K562 (cell line): ENCODE measurements at regions not wholly inside any gene's neighbourhood (a gene's known extent, or its start where the extent isn't known, plus 50 kb on each side); places are given as distances from the start of the nearest gene placed in this dataset.

Experiments used
- FOS ChIP-seq: IDR thresholded peaks from 3 replicates; pipeline ENCODE4 v1.6.1; 2011; ENCODE audit not compliant: insufficient read length; ENCODE audit errors: extremely low read depth
- HDAC6 ChIP-seq: IDR thresholded peaks from 2 replicates; pipeline ENCODE4 v1.6.1; 2012; ENCODE audit warnings: low read depth, mild to moderate bottlenecking, control low read depth, inconsistent platforms, low read length, moderate library complexity
- SFPQ ChIP-seq: fragments of 200-400 bp; formaldehyde crosslinking; IDR thresholded peaks from 2 replicates; pipeline ENCODE4 v1.6.1; 2017; ENCODE audit warnings: mild to moderate bottlenecking, low read depth, low read length, moderate library complexity
- TF ChIP-seq, protein P1 (sequence below): fragments of 450-650 bp; IDR thresholded peaks from 2 replicates; pipeline ENCODE4 v1.6.1; 2016; ENCODE audit warnings: antibody characterized with exemption

DNA sequence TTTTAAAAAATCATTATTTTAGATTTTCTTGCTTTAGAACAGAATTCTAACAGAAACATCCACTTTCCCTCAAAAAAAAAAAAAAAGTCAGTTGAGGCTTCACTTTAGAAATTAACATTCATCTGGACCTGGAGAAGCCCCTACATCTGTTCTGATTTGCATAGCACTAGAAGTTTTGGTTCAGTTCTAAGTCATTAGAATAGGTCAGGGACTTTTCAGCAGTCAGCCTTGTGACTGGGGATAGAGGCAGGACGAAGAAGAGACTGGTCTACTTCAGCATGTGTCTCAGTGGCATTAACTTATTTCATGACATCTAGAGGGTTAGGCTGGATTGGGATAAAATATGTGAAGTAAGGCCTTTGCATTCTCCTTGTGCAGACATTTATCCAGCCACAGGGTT, 215.8 kb upstream of the DAB2 start:
- TF ChIP-seq SFPQ = no peak
- TF ChIP-seq FOS = no peak
- TF ChIP-seq, protein P1, sequence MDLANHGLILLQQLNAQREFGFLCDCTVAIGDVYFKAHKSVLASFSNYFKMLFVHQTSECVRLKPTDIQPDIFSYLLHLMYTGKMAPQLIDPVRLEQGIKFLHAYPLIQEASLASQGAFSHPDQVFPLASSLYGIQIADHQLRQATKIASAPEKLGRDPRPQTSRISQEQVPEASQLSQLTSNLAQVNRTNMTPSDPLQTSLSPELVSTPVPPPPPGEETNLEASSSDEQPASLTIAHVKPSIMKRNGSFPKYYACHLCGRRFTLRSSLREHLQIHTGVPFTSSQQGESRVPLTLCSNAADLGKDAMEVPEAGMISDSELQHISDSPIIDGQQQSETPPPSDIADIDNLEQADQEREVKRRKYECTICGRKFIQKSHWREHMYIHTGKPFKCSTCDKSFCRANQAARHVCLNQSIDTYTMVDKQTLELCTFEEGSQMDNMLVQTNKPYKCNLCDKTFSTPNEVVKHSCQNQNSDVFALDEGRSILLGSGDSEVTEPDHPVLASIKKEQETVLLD = no peak
- no peak for TF ChIP-seq HDAC6
